Fibroblast of lung (primary cell): ENCODE measurements at regions not wholly inside any gene's neighbourhood (a gene's known extent, or its start where the extent isn't known, plus 50 kb on each side); places are given as distances from the start of the nearest gene placed in this dataset.
A peak's percentile ranks its signal among the peaks of the same experiment; 100 is the strongest.

Experiments used
- CTCF ChIP-seq, 2 donors: IDR thresholded peaks in 1 of 2; conservative IDR thresholded peaks in 1 of 2; 1 replicate in 1 of 2; 2 replicates in 1 of 2; pipeline ENCODE4 v1.5.1; 2011 to 2012; ENCODE audit warnings: low read length in 2 of 2, control low read depth in 1 of 2, inconsistent platforms in 1 of 2, low read depth in 1 of 2, mild to moderate bottlenecking in 1 of 2
- EZH2 ChIP-seq: IDR thresholded peaks from 2 replicates; pipeline ENCODE4 v1.5.1; 2012; ENCODE audit warnings: low read length, control low read depth, mild to moderate bottlenecking; ENCODE audit errors: missing control alignments

- TF ChIP-seq CTCF (conservative IDR thresholded peaks at IDR 0.05 in 1 of 2, IDR thresholded peaks at IDR 0.05 in 1 of 2; ENCODE audit: low read depth in 1 of 2, low read length in 2 of 2) (peak; percentile 57), EZH2 (no peak)
These were observed 64.2 kb upstream of the ABL1 start for GRCh38 chr9:130770679-130771442.
